ENCODE measurements at regions not wholly inside any gene's neighbourhood (a gene's known extent, or its start where the extent isn't known, plus 50 kb on each side); places are given as distances from the start of the nearest gene placed in this dataset.

DNA sequence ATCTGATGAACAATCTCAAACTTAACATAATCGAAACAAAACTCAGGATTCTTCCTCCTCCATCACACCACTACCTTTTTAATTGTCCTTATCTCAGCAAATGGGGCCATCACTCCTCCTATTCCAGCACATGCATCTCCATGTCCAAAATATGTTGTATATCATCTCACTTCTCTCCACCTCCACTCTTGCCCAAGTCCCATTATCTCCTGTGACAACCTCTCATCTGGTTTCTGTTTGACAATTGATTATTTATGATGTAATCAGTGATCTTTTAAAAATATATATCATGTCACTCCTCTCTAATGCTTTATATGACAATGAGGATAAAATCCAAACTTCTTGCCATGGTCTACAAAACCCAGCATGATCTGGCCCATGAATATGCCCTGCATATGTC, 200.8 kb upstream of the HMGA2 start:
- H3K9me3 Mint-ChIP-seq, result peaks cover 5% of the 10 kb centered on the region
- no peak overlapping the region for H3K27ac Mint-ChIP-seq
- peaks cover 6% of the 10 kb centered on the region for H3K4me1 Mint-ChIP-seq
- H3K4me3 Mint-ChIP-seq, result no peak overlapping the region
- no peaks in the 10 kb centered on the region for H3K36me3 Mint-ChIP-seq (ENCODE audit: low read depth)
- TF ChIP-seq CTCF (IDR thresholded peaks at IDR 0.05; ENCODE audit: unreplicated experiment in 3 of 3), result no peak
- no peaks in the 10 kb centered on the region for H3K27me3 Mint-ChIP-seq (ENCODE audit: low read depth)

DNA sequence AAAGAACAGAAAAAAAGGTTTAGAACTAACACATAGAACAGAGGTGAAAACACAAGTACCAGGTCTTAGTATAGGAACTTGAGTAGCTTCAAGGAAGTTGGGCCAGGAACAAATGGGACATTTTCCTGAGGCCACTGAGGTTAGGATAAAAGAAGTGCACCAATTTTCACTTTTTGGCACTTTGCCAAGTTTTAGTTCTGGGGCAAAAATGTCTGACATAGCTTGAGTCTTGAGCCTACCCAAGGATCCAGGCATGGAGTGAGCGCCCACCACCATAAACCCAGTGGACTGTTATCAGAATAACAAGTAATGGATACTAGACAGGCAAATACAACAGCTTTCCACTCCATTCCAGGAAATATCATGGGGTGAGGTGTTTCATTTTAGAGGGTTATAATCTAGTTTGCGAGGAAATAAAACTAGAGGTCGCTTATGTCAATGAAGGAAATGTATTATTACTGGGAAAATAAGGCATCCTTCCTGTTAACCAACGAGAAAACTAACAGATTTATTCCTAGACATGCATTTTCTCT, 199.7 kb upstream of the HMGA2 start:
- Mint-ChIP-seq H3K4me3 (no peak overlapping the region), H3K27me3 (ENCODE audit: low read depth) (no peaks in the 10 kb centered on the region), H3K4me1 (peaks cover 5% of the 10 kb centered on the region), H3K9me3 (peaks cover 5% of the 10 kb centered on the region), H3K27ac (no peak overlapping the region), H3K36me3 (ENCODE audit: low read depth) (no peaks in the 10 kb centered on the region)
- no peak for TF ChIP-seq CTCF (IDR thresholded peaks at IDR 0.05; ENCODE audit: unreplicated experiment in 3 of 3)

DNA sequence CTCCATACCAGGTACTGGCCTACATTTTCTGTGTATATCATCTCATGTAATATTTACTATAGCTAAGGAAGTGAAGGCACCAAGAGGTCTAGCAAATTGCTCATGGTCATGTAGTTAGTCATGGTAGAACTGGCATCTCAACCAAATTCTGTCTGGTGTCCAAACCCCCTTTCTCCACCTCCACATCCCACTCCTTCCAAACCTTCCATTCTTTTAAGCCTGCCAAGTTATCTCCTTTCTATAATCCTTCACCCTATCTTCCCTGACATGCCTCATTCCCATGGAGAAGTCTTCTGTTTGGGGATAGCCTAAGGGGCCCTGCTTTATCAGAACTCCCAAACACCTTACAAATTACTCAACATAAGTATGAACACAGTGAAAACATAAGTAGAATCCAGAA, 196.2 kb upstream of the HMGA2 start:
- no peak for TF ChIP-seq CTCF (IDR thresholded peaks at IDR 0.05; ENCODE audit: unreplicated experiment in 3 of 3)
- H3K4me3 Mint-ChIP-seq, result no peak overlapping the region
- H3K27me3 Mint-ChIP-seq (ENCODE audit: low read depth), result peaks cover 4% of the 10 kb centered on the region
- peaks cover 32% of the 10 kb centered on the region for H3K4me1 Mint-ChIP-seq
- H3K36me3 Mint-ChIP-seq (ENCODE audit: low read depth), result no peaks in the 10 kb centered on the region
- H3K27ac Mint-ChIP-seq, result no peak overlapping the region
- H3K9me3 Mint-ChIP-seq, result peaks cover 5% of the 10 kb centered on the region

GRCh38 chr12:65630555-65630954, 193.7 kb upstream of the HMGA2 start:
- H3K27ac Mint-ChIP-seq, result peak overlapping the region in 2 of 3 experiments; percentile 2 to 68
- peaks cover 5% of the 10 kb centered on the region for H3K9me3 Mint-ChIP-seq
- H3K27me3 Mint-ChIP-seq (ENCODE audit: low read depth), result peaks cover 4% of the 10 kb centered on the region
- H3K36me3 Mint-ChIP-seq (ENCODE audit: low read depth), result no peaks in the 10 kb centered on the region
- TF ChIP-seq CTCF (IDR thresholded peaks at IDR 0.05; ENCODE audit: unreplicated experiment in 3 of 3), result no peak
- no peak overlapping the region for H3K4me3 Mint-ChIP-seq
- H3K4me1 Mint-ChIP-seq, result peaks cover 32% of the 10 kb centered on the region

DNA sequence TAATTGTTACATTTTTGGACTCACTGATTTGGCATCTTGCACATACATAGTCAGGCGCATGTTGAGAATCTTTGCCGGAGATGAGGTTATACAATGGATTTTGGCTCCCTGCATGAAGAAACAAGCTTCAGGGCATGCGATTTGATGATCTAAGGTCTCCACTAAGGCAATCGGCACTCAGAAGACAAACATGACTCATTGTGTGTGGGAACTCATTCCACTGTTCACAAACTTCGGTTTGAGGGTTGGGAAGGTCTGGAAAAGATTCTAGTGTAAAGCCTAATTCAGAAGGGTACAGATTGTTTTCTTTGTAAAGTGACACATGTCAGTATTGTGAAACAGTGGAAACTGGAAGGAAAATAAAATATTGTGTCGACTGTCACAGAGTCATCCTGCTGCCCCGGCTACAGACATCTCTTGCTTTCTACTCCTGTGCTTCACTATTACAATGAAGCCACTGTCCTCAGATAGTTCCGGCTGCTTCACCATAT, 192.6 kb upstream of the HMGA2 start:
- H3K27ac Mint-ChIP-seq, result peak overlapping the region in 1 of 3 experiments; percentile 11
- no peak overlapping the region for H3K4me3 Mint-ChIP-seq
- H3K36me3 Mint-ChIP-seq (ENCODE audit: low read depth), result no peaks in the 10 kb centered on the region
- H3K27me3 Mint-ChIP-seq (ENCODE audit: low read depth), result peaks cover 9% of the 10 kb centered on the region
- no peak for TF ChIP-seq CTCF (IDR thresholded peaks at IDR 0.05; ENCODE audit: unreplicated experiment in 3 of 3)
- H3K4me1 Mint-ChIP-seq, result peaks cover 32% of the 10 kb centered on the region
- H3K9me3 Mint-ChIP-seq, result peaks cover 5% of the 10 kb centered on the region

DNA sequence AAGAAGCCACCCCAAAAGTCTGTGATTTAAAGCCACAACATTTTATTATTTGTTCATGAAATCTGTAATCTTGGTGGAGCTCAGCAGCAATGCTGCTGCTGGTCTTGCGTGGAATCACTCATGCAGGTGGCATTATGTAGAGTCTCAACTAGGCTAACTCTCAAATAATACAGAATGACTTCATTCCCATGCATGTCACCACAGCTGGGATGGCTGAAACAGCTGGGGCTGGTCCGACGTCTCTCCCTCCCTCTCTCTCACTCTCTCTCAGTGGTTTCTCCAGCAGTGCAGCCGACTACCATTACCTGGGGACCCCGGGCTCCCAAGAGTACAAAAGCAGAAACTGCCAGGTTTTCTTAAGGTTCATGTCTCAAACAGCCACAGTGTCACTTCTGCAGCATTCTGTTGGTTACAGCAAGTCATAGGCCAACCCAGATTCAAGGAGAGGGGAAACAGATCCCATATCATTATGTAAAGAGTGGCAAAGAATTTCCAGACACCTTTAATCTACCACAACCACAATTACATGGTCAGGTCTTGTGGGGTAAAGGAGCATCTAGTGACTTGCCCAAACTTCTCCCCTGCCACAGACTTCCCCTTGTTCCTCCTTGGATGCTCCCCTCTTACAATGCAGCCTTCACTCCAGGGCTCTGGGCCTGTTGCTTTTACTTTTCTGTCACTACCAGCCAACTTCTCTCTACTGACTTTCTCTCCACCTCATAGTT, 192.0 kb upstream of the HMGA2 start:
- H3K4me3 Mint-ChIP-seq, result no peak overlapping the region
- no peaks in the 10 kb centered on the region for H3K36me3 Mint-ChIP-seq (ENCODE audit: low read depth)
- TF ChIP-seq CTCF (IDR thresholded peaks at IDR 0.05; ENCODE audit: unreplicated experiment in 3 of 3), result no peak
- peak overlapping the region in 2 of 3 experiments; percentile 0 to 11 for H3K27ac Mint-ChIP-seq
- peaks cover 9% of the 10 kb centered on the region for H3K27me3 Mint-ChIP-seq (ENCODE audit: low read depth)
- peaks cover 32% of the 10 kb centered on the region for H3K4me1 Mint-ChIP-seq
- H3K9me3 Mint-ChIP-seq, result peaks cover 2% of the 10 kb centered on the region

All from nephron (organoid).